ENCODE measurements at regions not wholly inside any gene's neighbourhood (a gene's known extent, or its start where the extent isn't known, plus 50 kb on each side); places are given as distances from the start of the nearest gene placed in this dataset.

- TF ChIP-seq PPARA (CRISPR knock-in tag; IDR thresholded peaks at IDR 0.05; ENCODE audit: borderline replicate concordance) = no peak
- no peak for TF ChIP-seq ZFP3 (CRISPR knock-in tag; IDR thresholded peaks at IDR 0.05)
- TF ChIP-seq, protein P1, sequence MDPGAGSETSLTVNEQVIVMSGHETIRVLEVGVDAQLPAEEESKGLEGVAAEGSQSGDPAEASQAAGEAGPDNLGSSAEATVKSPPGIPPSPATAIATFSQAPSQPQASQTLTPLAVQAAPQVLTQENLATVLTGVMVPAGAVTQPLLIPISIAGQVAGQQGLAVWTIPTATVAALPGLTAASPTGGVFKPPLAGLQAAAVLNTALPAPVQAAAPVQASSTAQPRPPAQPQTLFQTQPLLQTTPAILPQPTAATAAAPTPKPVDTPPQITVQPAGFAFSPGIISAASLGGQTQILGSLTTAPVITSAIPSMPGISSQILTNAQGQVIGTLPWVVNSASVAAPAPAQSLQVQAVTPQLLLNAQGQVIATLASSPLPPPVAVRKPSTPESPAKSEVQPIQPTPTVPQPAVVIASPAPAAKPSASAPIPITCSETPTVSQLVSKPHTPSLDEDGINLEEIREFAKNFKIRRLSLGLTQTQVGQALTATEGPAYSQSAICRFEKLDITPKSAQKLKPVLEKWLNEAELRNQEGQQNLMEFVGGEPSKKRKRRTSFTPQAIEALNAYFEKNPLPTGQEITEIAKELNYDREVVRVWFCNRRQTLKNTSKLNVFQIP (CRISPR knock-in tag; IDR thresholded peaks at IDR 0.05; ENCODE audit: borderline replicate concordance, low read depth) = no peak
- TF ChIP-seq GLIS3 (CRISPR knock-in tag; IDR thresholded peaks at IDR 0.05) = no peak
- TF ChIP-seq ZNF8 (CRISPR knock-in tag; IDR thresholded peaks at IDR 0.05) = no peak
- TF ChIP-seq TCF4 (CRISPR knock-in tag; IDR thresholded peaks at IDR 0.05; ENCODE audit: borderline replicate concordance) = no peak
- TF ChIP-seq, protein P2, sequence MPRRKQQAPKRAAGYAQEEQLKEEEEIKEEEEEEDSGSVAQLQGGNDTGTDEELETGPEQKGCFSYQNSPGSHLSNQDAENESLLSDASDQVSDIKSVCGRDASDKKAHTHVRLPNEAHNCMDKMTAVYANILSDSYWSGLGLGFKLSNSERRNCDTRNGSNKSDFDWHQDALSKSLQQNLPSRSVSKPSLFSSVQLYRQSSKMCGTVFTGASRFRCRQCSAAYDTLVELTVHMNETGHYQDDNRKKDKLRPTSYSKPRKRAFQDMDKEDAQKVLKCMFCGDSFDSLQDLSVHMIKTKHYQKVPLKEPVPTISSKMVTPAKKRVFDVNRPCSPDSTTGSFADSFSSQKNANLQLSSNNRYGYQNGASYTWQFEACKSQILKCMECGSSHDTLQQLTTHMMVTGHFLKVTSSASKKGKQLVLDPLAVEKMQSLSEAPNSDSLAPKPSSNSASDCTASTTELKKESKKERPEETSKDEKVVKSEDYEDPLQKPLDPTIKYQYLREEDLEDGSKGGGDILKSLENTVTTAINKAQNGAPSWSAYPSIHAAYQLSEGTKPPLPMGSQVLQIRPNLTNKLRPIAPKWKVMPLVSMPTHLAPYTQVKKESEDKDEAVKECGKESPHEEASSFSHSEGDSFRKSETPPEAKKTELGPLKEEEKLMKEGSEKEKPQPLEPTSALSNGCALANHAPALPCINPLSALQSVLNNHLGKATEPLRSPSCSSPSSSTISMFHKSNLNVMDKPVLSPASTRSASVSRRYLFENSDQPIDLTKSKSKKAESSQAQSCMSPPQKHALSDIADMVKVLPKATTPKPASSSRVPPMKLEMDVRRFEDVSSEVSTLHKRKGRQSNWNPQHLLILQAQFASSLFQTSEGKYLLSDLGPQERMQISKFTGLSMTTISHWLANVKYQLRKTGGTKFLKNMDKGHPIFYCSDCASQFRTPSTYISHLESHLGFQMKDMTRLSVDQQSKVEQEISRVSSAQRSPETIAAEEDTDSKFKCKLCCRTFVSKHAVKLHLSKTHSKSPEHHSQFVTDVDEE (CRISPR knock-in tag; IDR thresholded peaks at IDR 0.05) = no peak
- TF ChIP-seq SNAI2 (CRISPR knock-in tag; IDR thresholded peaks at IDR 0.05) = no peak
- no peak for TF ChIP-seq ISL1 (CRISPR knock-in tag; IDR thresholded peaks at IDR 0.05)
- no peak for TF ChIP-seq RARB (CRISPR knock-in tag; IDR thresholded peaks at IDR 0.05)
- no peak for TF ChIP-seq ARNTL (CRISPR knock-in tag; IDR thresholded peaks at IDR 0.05; ENCODE audit: borderline replicate concordance, low read depth)
- TF ChIP-seq ZC3H10 (CRISPR knock-in tag; IDR thresholded peaks at IDR 0.05) = no peak
- no peak for TF ChIP-seq OSR1 (CRISPR knock-in tag; IDR thresholded peaks at IDR 0.05)
- TF ChIP-seq TOX (CRISPR knock-in tag; IDR thresholded peaks at IDR 0.05; ENCODE audit: borderline replicate concordance) = no peak
- no peak for TF ChIP-seq ZNF565 (CRISPR knock-in tag; conservative IDR thresholded peaks at IDR 0.05; ENCODE audit: low read depth)
- TF ChIP-seq ZFP30 (CRISPR knock-in tag; IDR thresholded peaks at IDR 0.05) = no peak
- no peak for TF ChIP-seq CSRNP3 (CRISPR knock-in tag; IDR thresholded peaks at IDR 0.05)
- TF ChIP-seq ESRRG (CRISPR knock-in tag; IDR thresholded peaks at IDR 0.05) = no peak
- no peak for ATAC-seq
Observed at GRCh38 chr11:79950741-79951140, 509.9 kb upstream of the TENM4 start.

- TF ChIP-seq ZFP3 (CRISPR knock-in tag; IDR thresholded peaks at IDR 0.05) (no peak), PPARA (CRISPR knock-in tag; IDR thresholded peaks at IDR 0.05; ENCODE audit: borderline replicate concordance) (no peak), ZNF70 (CRISPR knock-in tag; IDR thresholded peaks at IDR 0.05) (no peak), GLIS3 (CRISPR knock-in tag; IDR thresholded peaks at IDR 0.05) (no peak), CSRNP3 (CRISPR knock-in tag; IDR thresholded peaks at IDR 0.05) (no peak), ZNF8 (CRISPR knock-in tag; IDR thresholded peaks at IDR 0.05) (no peak)
- ATAC-seq = no peak
Observed at GRCh38 chr11:79950172-79950571, 509.3 kb upstream of the TENM4 start.

DNA sequence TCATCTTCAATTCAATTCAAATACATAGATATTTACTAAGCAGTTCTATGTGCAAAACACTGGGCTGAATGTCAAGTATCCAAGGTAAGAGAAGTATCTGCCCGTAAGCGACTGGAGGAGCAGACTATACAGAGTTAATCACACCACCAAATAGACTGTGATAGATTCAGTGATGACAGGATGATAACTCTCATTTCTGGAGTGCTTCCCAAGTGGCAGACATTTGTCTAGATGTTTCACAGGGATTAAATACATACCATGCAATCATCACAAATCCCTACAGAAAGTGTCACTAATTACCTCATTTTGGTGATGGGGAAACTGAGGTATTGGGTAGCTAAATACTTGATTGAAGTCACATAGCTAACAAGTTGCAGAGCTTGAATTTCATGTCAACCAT lies 508.7 kb upstream of the TENM4 start:
- no peak for ATAC-seq
- TF ChIP-seq CSDC2 (CRISPR knock-in tag; IDR thresholded peaks at IDR 0.05) (no peak), TOX (CRISPR knock-in tag; IDR thresholded peaks at IDR 0.05; ENCODE audit: borderline replicate concordance) (no peak), PATZ1 (CRISPR knock-in tag; IDR thresholded peaks at IDR 0.05; ENCODE audit: borderline replicate concordance) (no peak), TCF4 (CRISPR knock-in tag; IDR thresholded peaks at IDR 0.05; ENCODE audit: borderline replicate concordance) (no peak), ESRRG (CRISPR knock-in tag; IDR thresholded peaks at IDR 0.05) (no peak), RARB (CRISPR knock-in tag; IDR thresholded peaks at IDR 0.05) (no peak), GLIS3 (CRISPR knock-in tag; IDR thresholded peaks at IDR 0.05) (no peak), ZFP3 (CRISPR knock-in tag; IDR thresholded peaks at IDR 0.05) (no peak), ISL1 (CRISPR knock-in tag; IDR thresholded peaks at IDR 0.05) (no peak), ARNTL (CRISPR knock-in tag; IDR thresholded peaks at IDR 0.05; ENCODE audit: borderline replicate concordance, low read depth) (no peak)
- TF ChIP-seq, protein P2 (CRISPR knock-in tag; IDR thresholded peaks at IDR 0.05) = no peak
- TF ChIP-seq, protein P3, sequence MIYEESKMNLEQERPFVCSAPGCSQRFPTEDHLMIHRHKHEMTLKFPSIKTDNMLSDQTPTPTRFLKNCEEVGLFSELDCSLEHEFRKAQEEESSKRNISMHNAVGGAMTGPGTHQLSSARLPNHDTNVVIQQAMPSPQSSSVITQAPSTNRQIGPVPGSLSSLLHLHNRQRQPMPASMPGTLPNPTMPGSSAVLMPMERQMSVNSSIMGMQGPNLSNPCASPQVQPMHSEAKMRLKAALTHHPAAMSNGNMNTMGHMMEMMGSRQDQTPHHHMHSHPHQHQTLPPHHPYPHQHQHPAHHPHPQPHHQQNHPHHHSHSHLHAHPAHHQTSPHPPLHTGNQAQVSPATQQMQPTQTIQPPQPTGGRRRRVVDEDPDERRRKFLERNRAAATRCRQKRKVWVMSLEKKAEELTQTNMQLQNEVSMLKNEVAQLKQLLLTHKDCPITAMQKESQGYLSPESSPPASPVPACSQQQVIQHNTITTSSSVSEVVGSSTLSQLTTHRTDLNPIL (CRISPR knock-in tag; IDR thresholded peaks at IDR 0.05; ENCODE audit: low read depth) = no peak
- TF ChIP-seq, protein P1 (CRISPR knock-in tag; IDR thresholded peaks at IDR 0.05; ENCODE audit: borderline replicate concordance, low read depth) = no peak

Measured in SK-N-SH treated with all-trans-retinoic acid at 6 μM for 48 hours (cell line).